ENCODE measurements at regions not wholly inside any gene's neighbourhood (a gene's known extent, or its start where the extent isn't known, plus 50 kb on each side); places are given as distances from the start of the nearest gene placed in this dataset.

- TF ChIP-seq, protein P1, sequence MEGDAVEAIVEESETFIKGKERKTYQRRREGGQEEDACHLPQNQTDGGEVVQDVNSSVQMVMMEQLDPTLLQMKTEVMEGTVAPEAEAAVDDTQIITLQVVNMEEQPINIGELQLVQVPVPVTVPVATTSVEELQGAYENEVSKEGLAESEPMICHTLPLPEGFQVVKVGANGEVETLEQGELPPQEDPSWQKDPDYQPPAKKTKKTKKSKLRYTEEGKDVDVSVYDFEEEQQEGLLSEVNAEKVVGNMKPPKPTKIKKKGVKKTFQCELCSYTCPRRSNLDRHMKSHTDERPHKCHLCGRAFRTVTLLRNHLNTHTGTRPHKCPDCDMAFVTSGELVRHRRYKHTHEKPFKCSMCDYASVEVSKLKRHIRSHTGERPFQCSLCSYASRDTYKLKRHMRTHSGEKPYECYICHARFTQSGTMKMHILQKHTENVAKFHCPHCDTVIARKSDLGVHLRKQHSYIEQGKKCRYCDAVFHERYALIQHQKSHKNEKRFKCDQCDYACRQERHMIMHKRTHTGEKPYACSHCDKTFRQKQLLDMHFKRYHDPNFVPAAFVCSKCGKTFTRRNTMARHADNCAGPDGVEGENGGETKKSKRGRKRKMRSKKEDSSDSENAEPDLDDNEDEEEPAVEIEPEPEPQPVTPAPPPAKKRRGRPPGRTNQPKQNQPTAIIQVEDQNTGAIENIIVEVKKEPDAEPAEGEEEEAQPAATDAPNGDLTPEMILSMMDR (conservative IDR thresholded peaks at IDR 0.05; ENCODE audit: low read depth, low read length), result peak; percentile 64
- no peak for TF ChIP-seq EZH2 (IDR thresholded peaks at IDR 0.05; ENCODE audit: borderline replicate concordance, low read depth, low read length, poor library complexity, severe bottlenecking)
These were observed 60.6 kb upstream of the TMCC3 start for GRCh38 chr12:94710933-94711332.

Measured in A673 (cell line).